ENCODE measurements at regions not wholly inside any gene's neighbourhood (a gene's known extent, or its start where the extent isn't known, plus 50 kb on each side); places are given as distances from the start of the nearest gene placed in this dataset.

GRCh38 chr14:96962337-96962736, 165.2 kb downstream of the VRK1 start:
- TF ChIP-seq ZFX (IDR thresholded peaks at IDR 0.05) (no peak), CTCF (conservative IDR thresholded peaks at IDR 0.05) (no peak)
- H3K27ac ChIP-seq: no peak overlapping the region; the same call in 1 of the 2 replicates

- TF ChIP-seq ZFX (IDR thresholded peaks at IDR 0.05) (no peak), CTCF (conservative IDR thresholded peaks at IDR 0.05) (no peak)
Observed at GRCh38 chr14:96964726-96965415, 167.7 kb downstream of the VRK1 start.

GRCh38 chr14:96965885-96966595, 168.9 kb downstream of the VRK1 start:
- TF ChIP-seq ZFX (IDR thresholded peaks at IDR 0.05) (no peak), CTCF (conservative IDR thresholded peaks at IDR 0.05) (no peak)
- H3K27ac ChIP-seq: no peak overlapping the region

More at GRCh38 chr14:96964726-96965415, 167.7 kb downstream of the VRK1 start:
- no peak overlapping the region for H3K27ac ChIP-seq

GRCh38 chr14:96975116-96975515, 177.9 kb downstream of the VRK1 start:
- TF ChIP-seq ZFX (IDR thresholded peaks at IDR 0.05): no peak
- TF ChIP-seq CTCF (conservative IDR thresholded peaks at IDR 0.05): no peak
- no peak overlapping the region for H3K27ac ChIP-seq

GRCh38 chr14:96978525-96979272, 181.5 kb downstream of the VRK1 start:
- no peak overlapping the region for H3K27ac ChIP-seq
- TF ChIP-seq ZFX (IDR thresholded peaks at IDR 0.05) (no peak), CTCF (conservative IDR thresholded peaks at IDR 0.05) (no peak)

- H3K27ac ChIP-seq: no peak overlapping the region
- TF ChIP-seq ZFX (IDR thresholded peaks at IDR 0.05) (no peak), CTCF (conservative IDR thresholded peaks at IDR 0.05) (no peak)
Observed at GRCh38 chr14:96979611-96980074, 182.5 kb downstream of the VRK1 start.

GRCh38 chr14:96980835-96981234, 183.7 kb downstream of the VRK1 start:
- H3K27ac ChIP-seq: no peak overlapping the region
- TF ChIP-seq ZFX (IDR thresholded peaks at IDR 0.05): no peak
- TF ChIP-seq CTCF (conservative IDR thresholded peaks at IDR 0.05): no peak
